ENCODE measurements at regions not wholly inside any gene's neighbourhood (a gene's known extent, or its start where the extent isn't known, plus 50 kb on each side); places are given as distances from the start of the nearest gene placed in this dataset.

DNA sequence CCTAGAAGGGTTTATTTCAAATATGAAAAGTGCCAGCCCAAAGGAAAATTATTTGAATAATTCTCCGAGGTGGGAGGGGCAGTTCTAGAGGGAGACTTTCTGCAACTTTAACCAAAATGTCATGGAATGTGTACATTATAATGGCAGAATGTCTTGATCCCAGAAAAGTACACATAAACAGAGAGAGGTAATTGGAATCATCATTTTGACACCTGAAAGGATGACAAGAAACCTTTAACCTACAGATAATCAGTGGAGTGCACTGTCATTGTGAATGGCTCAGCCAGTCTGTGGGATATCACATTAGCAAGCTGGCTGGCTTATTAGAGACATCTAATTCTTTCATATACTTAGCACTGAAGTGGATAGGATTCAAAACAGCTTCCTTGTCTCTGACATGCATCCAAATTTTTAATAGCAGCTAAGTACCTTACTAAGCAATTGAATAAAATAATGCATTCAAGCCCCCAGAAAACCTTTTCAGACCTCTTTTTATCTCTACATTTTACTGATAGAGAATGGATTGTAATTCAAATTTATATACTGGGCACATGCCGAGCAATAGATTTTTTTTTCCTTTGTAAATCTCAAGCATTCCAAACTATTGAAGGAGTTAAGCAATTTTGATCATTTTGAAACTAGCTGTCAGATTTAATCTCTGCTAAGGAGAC lies 468.6 kb downstream of the COG6 start:
- H3K27ac ChIP-seq, result no peak overlapping the region
- H3K4me3 ChIP-seq, result no peak overlapping the region
- H3K4me1 ChIP-seq, result no peaks in the 10 kb centered on the region
- no peak overlapping the region for H3K9ac ChIP-seq (ENCODE audit: low read depth in 2 of 2, low read length in 2 of 2)
- H3K36me3 ChIP-seq, result no peaks in the 10 kb centered on the region
- no peaks in the 10 kb centered on the region for H3K27me3 ChIP-seq
- TF ChIP-seq, protein P1, sequence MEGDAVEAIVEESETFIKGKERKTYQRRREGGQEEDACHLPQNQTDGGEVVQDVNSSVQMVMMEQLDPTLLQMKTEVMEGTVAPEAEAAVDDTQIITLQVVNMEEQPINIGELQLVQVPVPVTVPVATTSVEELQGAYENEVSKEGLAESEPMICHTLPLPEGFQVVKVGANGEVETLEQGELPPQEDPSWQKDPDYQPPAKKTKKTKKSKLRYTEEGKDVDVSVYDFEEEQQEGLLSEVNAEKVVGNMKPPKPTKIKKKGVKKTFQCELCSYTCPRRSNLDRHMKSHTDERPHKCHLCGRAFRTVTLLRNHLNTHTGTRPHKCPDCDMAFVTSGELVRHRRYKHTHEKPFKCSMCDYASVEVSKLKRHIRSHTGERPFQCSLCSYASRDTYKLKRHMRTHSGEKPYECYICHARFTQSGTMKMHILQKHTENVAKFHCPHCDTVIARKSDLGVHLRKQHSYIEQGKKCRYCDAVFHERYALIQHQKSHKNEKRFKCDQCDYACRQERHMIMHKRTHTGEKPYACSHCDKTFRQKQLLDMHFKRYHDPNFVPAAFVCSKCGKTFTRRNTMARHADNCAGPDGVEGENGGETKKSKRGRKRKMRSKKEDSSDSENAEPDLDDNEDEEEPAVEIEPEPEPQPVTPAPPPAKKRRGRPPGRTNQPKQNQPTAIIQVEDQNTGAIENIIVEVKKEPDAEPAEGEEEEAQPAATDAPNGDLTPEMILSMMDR (IDR thresholded peaks at IDR 0.05), result no peak
- no peak for DNase-seq
- H3K9me3 ChIP-seq, result no peaks in the 10 kb centered on the region
- intact Hi-C loops (cut with DNase I), result no loop called here

DNA sequence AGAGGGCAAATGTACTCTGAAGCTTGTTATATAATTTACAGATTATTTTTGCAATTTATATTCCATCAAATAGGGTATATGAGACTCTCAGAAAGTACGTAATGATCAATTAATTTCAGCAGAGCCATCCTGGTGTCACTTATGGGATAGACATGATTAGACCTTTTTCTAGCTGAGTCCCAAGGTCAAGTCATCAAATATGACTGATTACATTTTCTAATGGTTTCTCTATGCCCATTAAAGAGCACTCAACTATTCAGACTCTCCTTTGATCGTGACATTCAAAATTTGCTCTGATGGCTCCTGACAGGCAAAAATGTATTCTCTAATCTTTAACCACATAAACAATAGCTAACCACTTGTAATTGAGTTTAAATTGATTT lies 469.2 kb downstream of the COG6 start:
- Histone ChIP-seq H3K27me3 (no peaks in the 10 kb centered on the region), H3K27ac (no peak overlapping the region), H3K4me1 (no peaks in the 10 kb centered on the region), H3K9me3 (no peaks in the 10 kb centered on the region), H3K9ac (ENCODE audit: low read depth in 2 of 2, low read length in 2 of 2) (no peak overlapping the region), H3K36me3 (no peaks in the 10 kb centered on the region), H3K4me3 (no peak overlapping the region)
- TF ChIP-seq, protein P1 (IDR thresholded peaks at IDR 0.05), result no peak
- no peak for DNase-seq
- intact Hi-C loops (cut with DNase I), result no loop called here

DNA sequence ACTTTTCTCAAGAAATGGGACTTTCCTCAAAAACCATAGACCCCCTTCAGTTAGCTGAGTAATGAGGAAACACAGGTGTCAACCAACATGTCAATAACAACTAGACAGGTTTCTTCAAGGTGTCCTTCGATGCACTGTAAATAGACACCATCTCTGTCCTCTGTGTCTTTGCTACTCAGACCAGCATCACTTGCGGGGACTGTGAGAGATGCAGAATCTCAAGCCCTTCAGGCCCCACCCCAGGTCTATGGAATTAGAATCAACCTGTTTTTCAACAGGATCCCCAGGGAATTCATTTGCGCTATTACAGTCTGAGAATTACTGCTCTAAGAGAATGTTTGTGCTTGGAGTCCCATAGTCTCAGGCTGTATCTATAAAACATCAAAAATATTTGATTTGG lies 469.9 kb downstream of the COG6 start:
- Histone ChIP-seq H3K4me3 (no peak overlapping the region), H3K9me3 (no peaks in the 10 kb centered on the region), H3K4me1 (no peaks in the 10 kb centered on the region), H3K27ac (no peak overlapping the region), H3K27me3 (no peaks in the 10 kb centered on the region), H3K36me3 (no peaks in the 10 kb centered on the region), H3K9ac (ENCODE audit: low read depth in 2 of 2, low read length in 2 of 2) (no peak overlapping the region)
- no peak for DNase-seq
- intact Hi-C loops (cut with DNase I), result no loop called here
- TF ChIP-seq, protein P1 (IDR thresholded peaks at IDR 0.05), result no peak

DNA sequence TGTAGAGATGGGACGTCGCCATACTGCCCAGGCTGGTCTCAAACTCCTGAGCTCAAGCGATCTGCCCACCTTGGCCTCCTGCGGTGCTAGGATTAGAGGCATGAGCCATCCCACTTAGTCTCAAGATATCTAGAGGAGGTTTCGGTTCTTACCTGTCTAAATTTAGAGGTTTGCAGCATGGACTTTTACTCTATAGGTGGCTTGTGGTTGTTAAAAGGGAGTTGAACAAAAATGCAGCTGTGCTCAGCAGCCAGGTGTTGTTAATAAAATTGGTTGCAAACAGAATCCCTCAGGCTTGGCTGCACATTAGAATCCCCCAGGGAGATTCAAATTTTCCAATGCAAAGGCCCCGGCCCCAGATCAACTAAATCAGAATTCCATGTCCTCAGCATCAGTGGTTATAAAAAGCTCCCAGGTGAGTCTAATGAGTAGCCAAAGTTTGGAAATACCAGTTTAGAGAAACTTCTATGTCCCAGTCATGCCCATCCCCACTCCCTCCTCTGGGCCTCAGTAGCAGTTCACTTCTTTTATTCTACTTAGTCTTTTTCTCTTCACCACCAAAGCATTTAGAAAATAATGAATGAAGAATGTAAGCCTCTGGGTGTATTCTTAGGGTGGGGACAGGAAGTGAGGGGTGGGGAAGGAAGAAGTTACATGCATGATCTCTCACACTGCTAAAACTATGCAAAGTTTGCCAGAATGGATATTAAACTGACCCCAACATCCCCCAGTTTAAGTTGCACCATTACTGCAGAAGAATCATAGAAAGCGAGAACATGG lies 471.0 kb downstream of the COG6 start:
- H3K4me1 ChIP-seq, result no peaks in the 10 kb centered on the region
- no peak overlapping the region for H3K9ac ChIP-seq (ENCODE audit: low read depth in 2 of 2, low read length in 2 of 2)
- H3K4me3 ChIP-seq, result no peak overlapping the region
- H3K27me3 ChIP-seq, result no peaks in the 10 kb centered on the region
- H3K27ac ChIP-seq, result no peak overlapping the region
- H3K9me3 ChIP-seq, result no peaks in the 10 kb centered on the region
- DNase-seq, result no peak
- H3K36me3 ChIP-seq, result no peaks in the 10 kb centered on the region
- TF ChIP-seq, protein P1 (IDR thresholded peaks at IDR 0.05), result no peak
- intact Hi-C loops (cut with DNase I), result no loop called here

DNA sequence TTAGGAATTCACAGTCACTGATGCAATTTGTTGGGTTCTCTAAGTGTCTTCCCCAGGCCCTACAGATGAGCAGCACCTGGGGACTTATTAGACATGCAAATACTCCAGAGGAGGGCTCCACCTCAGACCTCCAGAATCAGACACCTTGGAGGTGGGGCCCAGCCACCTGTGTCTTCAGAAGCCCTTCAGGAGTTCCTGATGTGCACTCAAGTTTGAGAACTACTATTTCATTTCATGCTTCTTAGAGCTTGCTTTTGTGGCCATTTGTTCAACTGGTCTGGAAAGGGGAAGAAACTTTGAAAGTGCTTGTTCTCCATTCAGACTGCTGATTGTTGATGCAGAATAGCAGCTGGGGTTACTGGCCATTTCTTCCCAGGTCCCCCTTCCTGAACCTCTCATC lies 472.0 kb downstream of the COG6 start:
- TF ChIP-seq, protein P1 (IDR thresholded peaks at IDR 0.05), result no peak
- intact Hi-C loops (cut with DNase I), result no loop called here
- DNase-seq, result no peak
- no peaks in the 10 kb centered on the region for H3K4me1 ChIP-seq
- H3K9me3 ChIP-seq, result no peaks in the 10 kb centered on the region
- no peaks in the 10 kb centered on the region for H3K27me3 ChIP-seq
- H3K9ac ChIP-seq (ENCODE audit: low read depth in 2 of 2, low read length in 2 of 2), result no peak overlapping the region
- H3K36me3 ChIP-seq, result no peaks in the 10 kb centered on the region
- H3K27ac ChIP-seq, result no peak overlapping the region
- no peak overlapping the region for H3K4me3 ChIP-seq

Data from colonic mucosa (tissue), 4 donors.